Gastrocnemius medialis (tissue), 4 donors: ENCODE measurements at regions not wholly inside any gene's neighbourhood (a gene's known extent, or its start where the extent isn't known, plus 50 kb on each side); places are given as distances from the start of the nearest gene placed in this dataset.

Experiments
- CTCF ChIP-seq, 5 experiments: fragments of 450-650 bp in 3 of 5; fragments of 200-600 bp in 2 of 5; sonication (generic) in 2 of 5; IDR thresholded peaks in 4 of 5; conservative IDR thresholded peaks in 1 of 5; 1 replicate in 4 of 5; 2 replicates in 1 of 5; pipeline ENCODE4 v1.5.1; 2016 to 2019; ENCODE audit warnings: antibody characterized with exemption in 5 of 5, mild to moderate bottlenecking in 3 of 5, moderate library complexity in 3 of 5
- POLR2A ChIP-seq, 2 donors: fragments of 450-650 bp; IDR thresholded peaks; one replicate each; pipeline ENCODE4 v1.6.1; 2017; ENCODE audit warnings: antibody characterized with exemption in 2 of 2, mild to moderate bottlenecking in 2 of 2, moderate library complexity in 2 of 2

GRCh38 chr13:100738176-100738855, 63.7 kb upstream of the TMTC4 start:
- TF ChIP-seq CTCF (IDR thresholded peaks at IDR 0.05 in 4 of 5, conservative IDR thresholded peaks at IDR 0.05 in 1 of 5) (no peak), POLR2A (IDR thresholded peaks at IDR 0.05) (no peak)
